ENCODE measurements at regions not wholly inside any gene's neighbourhood (a gene's known extent, or its start where the extent isn't known, plus 50 kb on each side); places are given as distances from the start of the nearest gene placed in this dataset.

GRCh38 chr1:37298769-37299168, 175.6 kb upstream of the ZC3H12A start:
- TF ChIP-seq YY1 (IDR thresholded peaks at IDR 0.05; ENCODE audit: insufficient read depth, insufficient read length) (no peak), ZNF274 (IDR thresholded peaks at IDR 0.05; ENCODE audit: low read depth, low read length) (no peak)
